Activated naive CD8-positive, alpha-beta T cell treated with anti-CD3 and anti-CD28 coated beads for 36 hours (primary cell): ENCODE measurements at regions not wholly inside any gene's neighbourhood (a gene's known extent, or its start where the extent isn't known, plus 50 kb on each side); places are given as distances from the start of the nearest gene placed in this dataset.
"Not testable (repeated sequence)": the region's sequence is repeated elsewhere in the genome, so short reads cannot be mapped to it uniquely, and the experiment has no call there.

Experiments
- DNase-seq: peaks from one replicate; pipeline ENCODE4 v3.0.0; 2021
- H3K27ac Mint-ChIP-seq: one replicate; pipeline ENCODE4 v1.8.0; 2022; ENCODE audit warnings: mild to moderate bottlenecking, moderate library complexity, mixed read lengths
- H3K27me3 Mint-ChIP-seq: one replicate; pipeline ENCODE4 v1.8.0; 2022; ENCODE audit warnings: mild to moderate bottlenecking, mixed read lengths
- H3K36me3 Mint-ChIP-seq: one replicate; pipeline ENCODE4 v1.8.0; 2021; ENCODE audit warnings: mild to moderate bottlenecking, mixed read lengths
- H3K4me1 Mint-ChIP-seq: one replicate; pipeline ENCODE4 v1.8.0; 2021; ENCODE audit warnings: mixed read lengths
- H3K4me3 Mint-ChIP-seq: one replicate; pipeline ENCODE4 v1.8.0; 2022; ENCODE audit warnings: mild to moderate bottlenecking, moderate library complexity, mixed read lengths
- H3K9me3 Mint-ChIP-seq: one replicate; pipeline ENCODE4 v1.8.0; 2022; ENCODE audit warnings: mixed read lengths

GRCh38 chr7:149714081-149714909, 59.1 kb downstream of the ZNF467 start:
- DNase-seq, result peak; percentile 92
- peaks cover 20% of the 10 kb centered on the region for H3K4me1 Mint-ChIP-seq
- no peaks in the 10 kb centered on the region for H3K27me3 Mint-ChIP-seq
- peak overlapping the region; percentile 51 for H3K27ac Mint-ChIP-seq
- peaks cover 19% of the 10 kb centered on the region for H3K9me3 Mint-ChIP-seq
- H3K4me3 Mint-ChIP-seq, result peak overlapping the region; percentile 71
- H3K36me3 Mint-ChIP-seq, result peaks cover 7% of the 10 kb centered on the region

GRCh38 chr7:149713731-149714068, 59.7 kb downstream of the ZNF467 start:
- Mint-ChIP-seq H3K9me3 (peaks cover 19% of the 10 kb centered on the region), H3K4me3 (peak overlapping the region; percentile 45)

GRCh38 chr7:149713061-149713730, 60.2 kb downstream of the ZNF467 start:
- H3K9me3 Mint-ChIP-seq, result peaks cover 19% of the 10 kb centered on the region
- peaks cover 6% of the 10 kb centered on the region for H3K36me3 Mint-ChIP-seq
- H3K4me1 Mint-ChIP-seq, result peaks cover 16% of the 10 kb centered on the region
- no peaks in the 10 kb centered on the region for H3K27me3 Mint-ChIP-seq
- peak overlapping the region; percentile 45 for H3K4me3 Mint-ChIP-seq
- no peak for DNase-seq
- H3K27ac Mint-ChIP-seq, result no peak overlapping the region

More at GRCh38 chr7:149713731-149714068, 59.7 kb downstream of the ZNF467 start:
- no peak overlapping the region for H3K27ac Mint-ChIP-seq
- H3K4me1 Mint-ChIP-seq, result peaks cover 18% of the 10 kb centered on the region
- DNase-seq, result no peak
- H3K36me3 Mint-ChIP-seq, result peaks cover 7% of the 10 kb centered on the region
- no peaks in the 10 kb centered on the region for H3K27me3 Mint-ChIP-seq

- no peak for DNase-seq
- H3K36me3 Mint-ChIP-seq, result peaks cover 2% of the 10 kb centered on the region
- peaks cover 19% of the 10 kb centered on the region for H3K9me3 Mint-ChIP-seq
- no peak overlapping the region for H3K27ac Mint-ChIP-seq
- no peaks in the 10 kb centered on the region for H3K4me1 Mint-ChIP-seq
- peaks cover 15% of the 10 kb centered on the region for H3K27me3 Mint-ChIP-seq
- no peak overlapping the region for H3K4me3 Mint-ChIP-seq
Observed at GRCh38 chr7:149708026-149708425, 65.4 kb downstream of the ZNF467 start.

- H3K27me3 Mint-ChIP-seq, result peaks cover 15% of the 10 kb centered on the region
- H3K36me3 Mint-ChIP-seq, result peaks cover 2% of the 10 kb centered on the region
- DNase-seq, result no peak
- no peaks in the 10 kb centered on the region for H3K4me1 Mint-ChIP-seq
- peaks cover 19% of the 10 kb centered on the region for H3K9me3 Mint-ChIP-seq
- H3K27ac Mint-ChIP-seq, result peak overlapping the region; percentile 32
- no peak overlapping the region for H3K4me3 Mint-ChIP-seq
Observed at GRCh38 chr7:149707448-149707886, 65.9 kb downstream of the ZNF467 start.

GRCh38 chr7:149706398-149706797, 67.0 kb downstream of the ZNF467 start:
- Mint-ChIP-seq H3K4me1 (no peaks in the 10 kb centered on the region), H3K9me3 (peaks cover 13% of the 10 kb centered on the region), H3K27me3 (peaks cover 15% of the 10 kb centered on the region), H3K27ac (no peak overlapping the region), H3K36me3 (peaks cover 2% of the 10 kb centered on the region), H3K4me3 (no peak overlapping the region)
- no peak for DNase-seq

GRCh38 chr7:149704507-149704906, 68.9 kb downstream of the ZNF467 start:
- peaks cover 1% of the 10 kb centered on the region for H3K9me3 Mint-ChIP-seq
- no peak overlapping the region for H3K4me3 Mint-ChIP-seq
- no peak for DNase-seq
- peaks cover 15% of the 10 kb centered on the region for H3K27me3 Mint-ChIP-seq
- no peaks in the 10 kb centered on the region for H3K4me1 Mint-ChIP-seq
- peaks cover under 1% of the 10 kb centered on the region for H3K36me3 Mint-ChIP-seq
- H3K27ac Mint-ChIP-seq, result no peak overlapping the region

GRCh38 chr7:149703044-149703650, 70.2 kb downstream of the ZNF467 start:
- no peak for DNase-seq
- H3K27me3 Mint-ChIP-seq, result peaks cover 15% of the 10 kb centered on the region

GRCh38 chr7:149701495-149702240, 71.7 kb downstream of the ZNF467 start:
- no peaks in the 10 kb centered on the region for H3K4me1 Mint-ChIP-seq
- peaks cover 10% of the 10 kb centered on the region for H3K9me3 Mint-ChIP-seq
- H3K27ac Mint-ChIP-seq, result no peak overlapping the region
- peaks cover 6% of the 10 kb centered on the region for H3K27me3 Mint-ChIP-seq
- no peak for DNase-seq
- no peaks in the 10 kb centered on the region for H3K36me3 Mint-ChIP-seq
- no peak overlapping the region for H3K4me3 Mint-ChIP-seq

More at GRCh38 chr7:149703044-149703650, 70.2 kb downstream of the ZNF467 start:
- Mint-ChIP-seq H3K4me1 (no peaks in the 10 kb centered on the region), H3K27ac (no peak overlapping the region), H3K4me3 (no peak overlapping the region), H3K36me3 (no peaks in the 10 kb centered on the region), H3K9me3 (peaks cover 3% of the 10 kb centered on the region)

- not testable (repeated sequence) for H3K4me1 Mint-ChIP-seq, H3K4me3 Mint-ChIP-seq, H3K27ac Mint-ChIP-seq, H3K36me3 Mint-ChIP-seq, DNase-seq, H3K9me3 Mint-ChIP-seq
- H3K27me3 Mint-ChIP-seq, result peaks cover 25% of the 10 kb centered on the region
Observed at GRCh38 chr7:149697767-149698166, 75.6 kb downstream of the ZNF467 start.

- Mint-ChIP-seq H3K27ac (no peak overlapping the region), H3K9me3 (peaks cover 10% of the 10 kb centered on the region), H3K27me3 (peaks cover 36% of the 10 kb centered on the region)
Observed at GRCh38 chr7:149696280-149696679, 77.1 kb downstream of the ZNF467 start.

GRCh38 chr7:149692557-149692982, 80.8 kb downstream of the ZNF467 start:
- no peak overlapping the region for H3K27ac Mint-ChIP-seq
- H3K4me3 Mint-ChIP-seq, result no peak overlapping the region
- peaks cover 4% of the 10 kb centered on the region for H3K4me1 Mint-ChIP-seq

More at GRCh38 chr7:149696280-149696679, 77.1 kb downstream of the ZNF467 start:
- H3K36me3 Mint-ChIP-seq, result no peaks in the 10 kb centered on the region
- no peak overlapping the region for H3K4me3 Mint-ChIP-seq
- peaks cover 2% of the 10 kb centered on the region for H3K4me1 Mint-ChIP-seq
- DNase-seq, result no peak

GRCh38 chr7:149692056-149692455, 81.3 kb downstream of the ZNF467 start:
- Mint-ChIP-seq H3K27me3 (peaks cover 74% of the 10 kb centered on the region), H3K36me3 (no peaks in the 10 kb centered on the region), H3K4me1 (peaks cover 4% of the 10 kb centered on the region), H3K9me3 (peaks cover 4% of the 10 kb centered on the region), H3K4me3 (no peak overlapping the region), H3K27ac (no peak overlapping the region)
- no peak for DNase-seq

More at GRCh38 chr7:149692557-149692982, 80.8 kb downstream of the ZNF467 start:
- Mint-ChIP-seq H3K9me3 (peaks cover 6% of the 10 kb centered on the region), H3K36me3 (no peaks in the 10 kb centered on the region), H3K27me3 (peaks cover 70% of the 10 kb centered on the region)
- DNase-seq, result no peak

GRCh38 chr7:149690688-149691446, 82.5 kb downstream of the ZNF467 start:
- Mint-ChIP-seq H3K36me3 (no peaks in the 10 kb centered on the region), H3K27ac (no peak overlapping the region), H3K27me3 (peaks cover 71% of the 10 kb centered on the region)

More at GRCh38 chr7:149690688-149691446, 82.5 kb downstream of the ZNF467 start:
- Mint-ChIP-seq H3K4me3 (no peak overlapping the region), H3K4me1 (peaks cover 4% of the 10 kb centered on the region), H3K9me3 (peaks cover 3% of the 10 kb centered on the region)
- DNase-seq, result no peak
